SK-N-MC (cell line): ENCODE measurements at regions not wholly inside any gene's neighbourhood (a gene's known extent, or its start where the extent isn't known, plus 50 kb on each side); places are given as distances from the start of the nearest gene placed in this dataset.

Experiments
- DNase-seq: peaks from one replicate; pipeline ENCODE4 v3.0.0-alpha.2; 2011; ENCODE audit warnings: low read depth, low spot score
- H3K27ac ChIP-seq: fragments of 200-600 bp; sonication (generic); 2 replicates; pipeline ENCODE4 v1.5.1; 2016; ENCODE audit warnings: mixed run types
- H3K36me3 ChIP-seq: fragments of 200-600 bp; sonication (generic); 2 replicates; pipeline ENCODE4 v1.6.1; 2017; ENCODE audit warnings: antibody characterized with exemption, low read length, mixed read lengths; ENCODE audit not compliant: insufficient read depth
- H3K4me3 ChIP-seq: fragments of 200-600 bp; sonication (generic); 2 replicates; pipeline ENCODE4 v1.5.1; 2016
- H3K9ac ChIP-seq: fragments of 200-600 bp; sonication (generic); 2 replicates; pipeline ENCODE4 v1.8.0; 2017; ENCODE audit warnings: mixed run types, mixed read lengths; ENCODE audit not compliant: insufficient read length
- H3K9me3 ChIP-seq: fragments of 200-600 bp; sonication (generic); 2 replicates; pipeline ENCODE4 v1.6.1; 2017; ENCODE audit warnings: low read depth, mild to moderate bottlenecking, antibody characterized with exemption, low read length, moderate library complexity, mixed read lengths
- EZH2 ChIP-seq: fragments of 200-600 bp; sonication (generic); IDR thresholded peaks from one replicate; pipeline ENCODE4 v1.6.1; 2017; ENCODE audit warnings: antibody characterized with exemption
- FOXP2 ChIP-seq: optimal IDR thresholded peaks from 2 replicates; pipeline ENCODE3; 2011; ENCODE audit warnings: mild to moderate bottlenecking, moderate library complexity; ENCODE audit not compliant: insufficient read depth; ENCODE audit errors: extremely low read length, control extremely low read depth
- POLR2AphosphoS5 ChIP-seq: IDR thresholded peaks from 2 replicates; pipeline ENCODE4 v1.6.1; 2012; ENCODE audit warnings: mild to moderate bottlenecking, low read depth, low read length, borderline replicate concordance

DNA sequence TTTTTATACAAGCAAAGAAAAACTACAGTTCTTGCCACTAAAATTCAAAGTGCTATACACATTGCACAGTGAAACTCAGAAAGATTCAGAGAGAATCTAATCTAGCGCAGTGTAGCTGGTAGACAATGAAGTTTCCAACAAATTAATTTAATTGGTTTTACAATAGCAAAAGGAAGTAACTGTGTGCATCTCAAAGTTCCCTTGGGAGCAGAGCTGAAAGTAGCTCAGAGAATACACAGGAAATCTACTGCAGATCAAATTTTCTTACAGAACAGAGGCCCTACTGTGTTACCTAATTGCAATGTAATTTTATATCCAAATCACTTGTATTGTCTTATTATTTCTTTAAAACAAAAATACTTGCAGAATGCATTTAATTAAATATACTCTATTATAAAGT lies 1396.2 kb upstream of the TENM4 start:
- Histone ChIP-seq H3K36me3 (no peaks in the 10 kb centered on the region), H3K9me3 (no peaks in the 10 kb centered on the region), H3K4me3 (no peak overlapping the region), H3K9ac (no peak overlapping the region), H3K27ac (no peak overlapping the region)
- no peak for TF ChIP-seq EZH2
- no peak for TF ChIP-seq POLR2AphosphoS5
- no peak for TF ChIP-seq FOXP2
- DNase-seq = no peak

DNA sequence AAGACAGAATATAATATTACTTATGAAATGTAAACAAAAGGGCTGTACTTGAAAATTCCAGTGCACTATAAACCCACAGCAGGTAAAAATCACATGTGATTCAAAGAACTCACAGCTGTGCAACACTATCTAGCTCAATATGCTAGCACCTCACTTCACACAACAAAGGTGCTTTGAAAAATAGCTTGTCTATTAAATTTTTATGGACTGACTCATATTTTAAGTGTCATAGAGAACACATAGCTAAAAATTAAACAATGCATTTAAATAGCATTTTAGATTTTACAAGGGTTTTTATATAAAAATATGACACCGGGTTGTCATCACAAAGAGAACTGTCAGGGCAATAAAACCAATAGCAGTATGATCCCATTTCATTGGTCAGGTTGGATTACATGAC lies 1390.5 kb upstream of the TENM4 start:
- Histone ChIP-seq H3K4me3 (no peak overlapping the region), H3K27ac (no peak overlapping the region), H3K36me3 (no peaks in the 10 kb centered on the region), H3K9me3 (no peaks in the 10 kb centered on the region), H3K9ac (no peak overlapping the region)
- DNase-seq = no peak
- no peak for TF ChIP-seq FOXP2
- no peak for TF ChIP-seq EZH2
- TF ChIP-seq POLR2AphosphoS5 = no peak

DNA sequence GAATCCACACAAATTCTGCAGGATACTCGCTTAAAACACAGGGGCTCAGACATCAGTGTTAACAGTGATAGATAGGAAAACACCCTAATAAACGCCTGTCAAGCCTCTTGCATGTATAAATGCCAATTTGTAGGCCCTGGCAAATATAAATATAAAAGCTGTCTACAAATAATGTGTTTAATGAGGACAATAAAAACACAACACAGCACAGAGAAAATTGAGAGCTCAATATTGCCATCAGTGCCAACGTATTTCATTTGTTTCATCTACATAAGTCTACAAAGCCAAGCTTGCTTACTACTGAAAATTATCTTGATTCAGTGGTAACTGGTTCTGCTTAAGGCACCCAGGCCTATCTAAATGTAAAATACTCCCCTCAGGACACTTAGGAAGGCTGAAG lies 1387.0 kb upstream of the TENM4 start:
- no peak for TF ChIP-seq EZH2
- no peak for TF ChIP-seq POLR2AphosphoS5
- no peak for TF ChIP-seq FOXP2
- H3K9me3 ChIP-seq = no peaks in the 10 kb centered on the region
- H3K4me3 ChIP-seq = no peak overlapping the region
- no peak for DNase-seq
- no peak overlapping the region for H3K27ac ChIP-seq
- H3K36me3 ChIP-seq = no peaks in the 10 kb centered on the region
- H3K9ac ChIP-seq = no peak overlapping the region

DNA sequence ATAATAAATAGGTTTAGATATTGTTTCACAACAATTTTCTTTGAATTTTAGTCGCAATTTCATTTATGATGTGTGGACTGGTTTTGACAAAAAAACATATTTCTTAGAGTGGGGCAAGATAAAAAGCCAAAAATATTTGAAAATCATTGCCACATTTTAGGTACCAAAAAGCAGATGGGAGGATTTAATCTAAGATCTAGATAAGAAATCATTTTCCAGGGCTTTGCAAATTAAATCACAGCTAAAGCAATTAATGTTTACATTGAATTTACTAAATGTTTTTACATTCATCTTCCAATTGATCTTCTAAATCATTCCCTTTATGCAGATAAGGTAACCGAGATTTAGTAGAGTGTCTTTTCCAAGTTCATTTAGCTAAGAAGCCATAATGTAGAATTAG lies 1386.0 kb upstream of the TENM4 start:
- no peak for DNase-seq
- Histone ChIP-seq H3K9ac (no peak overlapping the region), H3K27ac (no peak overlapping the region), H3K36me3 (no peaks in the 10 kb centered on the region), H3K9me3 (no peaks in the 10 kb centered on the region), H3K4me3 (no peak overlapping the region)
- TF ChIP-seq POLR2AphosphoS5 (no peak), EZH2 (no peak), FOXP2 (no peak)

DNA sequence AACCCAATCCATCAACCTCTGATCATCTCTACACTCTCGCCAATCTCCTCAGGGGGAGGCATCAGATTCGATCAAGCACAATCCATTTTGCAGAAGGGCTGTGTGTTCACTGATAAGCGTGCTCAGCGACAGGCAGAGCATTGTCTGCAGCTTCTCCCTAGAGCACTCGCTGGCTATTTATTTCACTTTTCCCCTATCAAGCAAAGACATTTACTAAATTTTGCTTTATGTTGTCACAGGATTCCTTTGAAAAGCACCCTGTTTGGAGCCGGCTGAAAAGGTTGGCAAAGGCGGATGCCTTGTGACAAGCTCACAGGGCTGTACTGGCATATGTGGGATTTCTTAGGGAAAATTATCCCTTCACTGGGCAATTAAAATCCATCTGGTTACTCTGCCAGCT lies 1381.5 kb upstream of the TENM4 start:
- Histone ChIP-seq H3K9ac (no peak overlapping the region), H3K27ac (no peak overlapping the region), H3K36me3 (no peaks in the 10 kb centered on the region), H3K9me3 (no peaks in the 10 kb centered on the region), H3K4me3 (no peak overlapping the region)
- TF ChIP-seq EZH2 (no peak), FOXP2 (no peak), POLR2AphosphoS5 (no peak)
- no peak for DNase-seq

DNA sequence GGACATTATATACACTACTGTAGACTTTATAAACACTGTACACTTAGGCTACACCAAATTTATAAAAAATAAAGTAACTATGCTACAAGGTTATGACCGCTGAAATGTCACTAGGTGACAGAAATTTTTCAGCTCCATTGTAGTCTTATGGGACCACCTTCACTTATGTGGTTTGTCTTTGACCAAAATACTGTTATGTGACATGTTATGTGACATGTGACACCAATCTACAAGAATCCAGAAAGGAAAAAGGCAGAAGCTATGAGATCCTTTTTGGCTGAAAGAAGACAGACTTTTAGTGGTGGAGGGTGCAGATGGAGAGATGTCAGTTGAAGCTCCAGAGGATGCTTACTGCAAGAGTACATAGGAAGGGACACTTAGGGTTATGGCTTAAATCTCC lies 1378.4 kb upstream of the TENM4 start:
- H3K36me3 ChIP-seq = no peaks in the 10 kb centered on the region
- H3K27ac ChIP-seq = no peak overlapping the region
- TF ChIP-seq EZH2 (no peak), FOXP2 (no peak), POLR2AphosphoS5 (no peak)
- no peak overlapping the region for H3K4me3 ChIP-seq
- no peak for DNase-seq
- no peak overlapping the region for H3K9ac ChIP-seq
- no peaks in the 10 kb centered on the region for H3K9me3 ChIP-seq

DNA sequence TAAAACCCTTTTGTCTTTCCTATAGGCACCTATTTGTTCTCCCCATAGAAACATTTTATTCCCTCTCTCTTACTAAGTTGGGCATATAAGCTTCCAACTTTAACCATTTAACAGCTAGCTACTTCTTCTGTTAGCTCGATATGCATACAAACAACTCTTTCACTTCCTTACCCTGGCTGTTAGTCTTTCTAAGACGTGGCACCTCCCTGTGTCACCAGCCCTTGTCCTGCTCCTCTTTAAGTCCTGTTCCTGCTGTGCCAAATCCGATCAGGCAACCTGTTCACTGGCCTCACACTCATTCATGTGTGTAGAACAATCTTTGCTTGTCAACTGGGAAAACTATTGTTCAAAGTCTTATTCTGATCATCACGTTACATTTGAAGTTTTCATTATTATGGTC lies 1376.1 kb upstream of the TENM4 start:
- H3K36me3 ChIP-seq = no peaks in the 10 kb centered on the region
- DNase-seq = no peak
- no peak overlapping the region for H3K27ac ChIP-seq
- no peaks in the 10 kb centered on the region for H3K9me3 ChIP-seq
- no peak overlapping the region for H3K4me3 ChIP-seq
- TF ChIP-seq POLR2AphosphoS5 (no peak), EZH2 (no peak), FOXP2 (no peak)
- no peak overlapping the region for H3K9ac ChIP-seq

DNA sequence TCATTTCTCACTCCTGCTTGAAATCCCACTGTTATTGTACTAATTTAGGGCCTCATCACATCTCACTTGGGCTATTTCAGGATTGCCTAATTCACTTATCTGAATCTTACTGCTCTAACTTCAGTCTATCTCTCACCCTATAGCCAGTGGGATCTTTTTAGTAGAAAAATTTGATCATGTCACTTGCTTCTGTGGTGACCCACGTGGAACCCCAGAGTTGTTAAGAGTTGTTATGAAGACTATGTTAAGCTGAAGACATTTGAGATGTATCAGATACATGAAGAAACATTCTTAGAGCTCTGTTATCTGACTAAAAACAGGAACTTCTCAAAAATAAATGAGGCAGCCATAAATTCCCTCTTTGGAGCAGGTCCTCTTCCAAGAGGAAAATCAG lies 1375.6 kb upstream of the TENM4 start:
- no peak for TF ChIP-seq FOXP2
- no peak for TF ChIP-seq POLR2AphosphoS5
- no peak for TF ChIP-seq EZH2
- no peak overlapping the region for H3K4me3 ChIP-seq
- H3K9ac ChIP-seq = no peak overlapping the region
- no peak for DNase-seq
- no peaks in the 10 kb centered on the region for H3K9me3 ChIP-seq
- H3K27ac ChIP-seq = no peak overlapping the region
- H3K36me3 ChIP-seq = no peaks in the 10 kb centered on the region

DNA sequence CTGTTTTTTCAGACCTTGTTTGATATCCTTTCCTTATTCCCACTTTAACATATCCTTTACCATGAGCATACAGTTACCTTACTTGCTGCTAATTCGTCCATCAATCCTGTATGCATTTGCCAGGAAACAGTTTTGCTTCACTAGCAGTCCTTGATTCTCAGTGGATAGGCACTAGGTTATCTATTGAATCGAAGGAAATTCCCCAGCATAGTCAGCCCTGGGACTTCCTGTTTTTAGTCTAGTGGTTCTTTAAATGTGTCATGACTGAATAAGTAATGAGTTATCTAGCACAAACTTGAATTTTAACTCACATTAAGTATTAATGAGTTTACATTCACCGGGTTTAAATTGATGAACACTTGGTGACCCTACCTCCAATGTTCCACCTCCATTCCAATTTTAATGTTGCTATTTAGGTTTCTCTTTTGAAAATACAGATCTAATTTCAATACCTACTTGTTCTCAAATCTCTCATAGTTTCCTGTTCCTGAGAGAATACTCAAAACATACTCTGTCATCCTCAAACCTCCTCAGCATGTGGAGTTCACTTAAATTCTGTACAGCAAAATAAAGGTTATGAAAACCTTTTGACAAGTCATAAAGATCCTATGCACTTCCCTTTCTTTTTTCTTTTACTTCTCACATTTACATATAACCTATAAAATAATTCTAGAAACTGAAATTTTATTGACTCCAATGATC lies 1375.1 kb upstream of the TENM4 start:
- Histone ChIP-seq H3K9me3 (no peaks in the 10 kb centered on the region), H3K4me3 (no peak overlapping the region), H3K36me3 (no peaks in the 10 kb centered on the region), H3K9ac (no peak overlapping the region), H3K27ac (no peak overlapping the region)
- DNase-seq = no peak
- TF ChIP-seq POLR2AphosphoS5 (no peak), EZH2 (no peak), FOXP2 (no peak)
